ENCODE measurements at regions not wholly inside any gene's neighbourhood (a gene's known extent, or its start where the extent isn't known, plus 50 kb on each side); places are given as distances from the start of the nearest gene placed in this dataset.
"Not testable (repeated sequence)": the region's sequence is repeated elsewhere in the genome, so short reads cannot be mapped to it uniquely, and the experiment has no call there.

- no peak for TF ChIP-seq CTCF (IDR thresholded peaks at IDR 0.05; ENCODE audit: borderline replicate concordance, insufficient read depth, low read depth, low read length)
- H3K4me3 ChIP-seq (ENCODE audit: low read depth, low read length): no peak overlapping the region
These were observed 78.7 kb upstream of the GPRC5B start for GRCh38 chr16:19963301-19963700.

- no peak for TF ChIP-seq CTCF (IDR thresholded peaks at IDR 0.05; ENCODE audit: borderline replicate concordance, insufficient read depth, low read depth, low read length)
- no peak overlapping the region for H3K4me3 ChIP-seq (ENCODE audit: low read depth, low read length)
These were observed 75.5 kb upstream of the GPRC5B start for GRCh38 chr16:19960183-19960582.

- TF ChIP-seq CTCF (IDR thresholded peaks at IDR 0.05; ENCODE audit: borderline replicate concordance, insufficient read depth, low read depth, low read length): no peak
- no peak overlapping the region for H3K4me3 ChIP-seq (ENCODE audit: low read depth, low read length)
These were observed 75.1 kb upstream of the GPRC5B start for GRCh38 chr16:19959736-19960135.

GRCh38 chr16:19955896-19956295 lies 71.2 kb upstream of the GPRC5B start:
- not testable (repeated sequence) for H3K4me3 ChIP-seq (ENCODE audit: low read depth, low read length)

- not testable (repeated sequence) for H3K4me3 ChIP-seq (ENCODE audit: low read depth, low read length)
These were observed 70.4 kb upstream of the GPRC5B start for GRCh38 chr16:19955084-19955483.

- no peak for TF ChIP-seq CTCF (IDR thresholded peaks at IDR 0.05; ENCODE audit: borderline replicate concordance, insufficient read depth, low read depth, low read length)
- no peak overlapping the region for H3K4me3 ChIP-seq (ENCODE audit: low read depth, low read length)
These were observed 63.8 kb upstream of the GPRC5B start for GRCh38 chr16:19948186-19949104.

GRCh38 chr16:19945934-19946333 lies 61.3 kb upstream of the GPRC5B start:
- no peak overlapping the region for H3K4me3 ChIP-seq (ENCODE audit: low read depth, low read length)
- no peak for TF ChIP-seq CTCF (IDR thresholded peaks at IDR 0.05; ENCODE audit: borderline replicate concordance, insufficient read depth, low read depth, low read length)

- no peak for TF ChIP-seq CTCF (IDR thresholded peaks at IDR 0.05; ENCODE audit: borderline replicate concordance, insufficient read depth, low read depth, low read length)
- no peak overlapping the region for H3K4me3 ChIP-seq (ENCODE audit: low read depth, low read length)
These were observed 55.5 kb upstream of the GPRC5B start for GRCh38 chr16:19940195-19940594.

Measured in GM12875 (cell line).